M059J (cell line): ENCODE measurements at regions not wholly inside any gene's neighbourhood (a gene's known extent, or its start where the extent isn't known, plus 50 kb on each side); places are given as distances from the start of the nearest gene placed in this dataset.

Source experiments
- DNase-seq: peaks from one replicate; pipeline ENCODE4 v3.0.0-alpha.2; 2012; ENCODE audit warnings: low read depth

- DNase-seq, result no peak
Measured at GRCh38 chr20:47406849-47407682, 50.6 kb upstream of the ZMYND8 start.

DNA sequence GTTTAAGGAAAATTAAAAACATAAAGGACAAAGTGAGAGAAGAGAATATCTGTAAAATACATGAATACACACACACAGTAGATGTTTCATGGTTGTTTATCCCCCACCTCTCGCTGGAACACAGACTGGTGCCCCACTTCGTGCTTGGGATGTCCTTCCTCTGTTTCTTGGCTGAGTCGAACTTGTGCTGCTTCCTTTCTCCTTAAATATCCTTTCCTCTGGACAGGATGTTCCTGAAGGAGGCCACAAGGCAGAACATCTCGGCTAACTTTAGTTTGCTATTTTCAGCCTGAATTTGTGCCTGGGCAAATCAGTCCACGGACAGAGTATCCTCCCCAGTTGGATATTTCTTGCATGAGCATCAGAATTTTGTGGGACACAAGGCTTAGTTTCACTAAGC is 54.7 kb upstream of the ZMYND8 start:
- no peak for DNase-seq

- DNase-seq, result no peak
Measured at GRCh38 chr20:47412083-47412482, 55.6 kb upstream of the ZMYND8 start.

- DNase-seq, result no peak
Measured at GRCh38 chr20:47413189-47413588, 56.7 kb upstream of the ZMYND8 start.

- DNase-seq, result no peak
Measured at GRCh38 chr20:47417245-47418068, 61.0 kb upstream of the ZMYND8 start.

DNA sequence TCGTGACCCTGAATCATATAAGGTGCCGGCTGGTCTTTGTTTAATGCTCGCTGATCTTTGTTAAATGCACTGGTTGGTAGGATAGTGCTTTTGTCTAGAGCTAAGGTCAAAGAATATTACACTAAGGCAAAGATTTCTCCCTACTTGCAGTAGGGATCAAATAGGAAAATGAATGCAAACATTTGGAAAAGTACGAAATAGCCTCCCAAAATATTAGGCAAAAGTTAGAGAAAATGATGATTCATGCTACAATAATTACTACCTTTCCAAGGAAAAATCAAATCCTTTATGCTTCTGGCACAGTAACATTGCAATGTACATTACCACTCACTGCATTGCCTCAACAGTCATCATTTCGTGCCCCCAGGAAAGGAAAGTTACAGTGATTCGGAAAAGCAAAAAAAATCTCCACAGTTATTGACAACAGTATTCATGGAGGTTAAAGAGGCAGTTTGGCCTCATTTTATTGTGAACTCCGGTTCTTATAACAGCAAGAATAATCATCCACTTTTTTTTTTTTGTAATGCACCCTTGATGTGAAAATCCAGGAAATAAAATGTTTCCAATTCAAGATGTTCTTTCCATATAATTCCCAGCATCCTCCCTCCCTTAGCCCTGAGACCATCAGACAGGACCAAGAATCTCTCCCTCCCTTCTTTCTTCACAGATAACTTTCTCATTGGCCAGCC is 61.7 kb upstream of the ZMYND8 start:
- no peak for DNase-seq

DNA sequence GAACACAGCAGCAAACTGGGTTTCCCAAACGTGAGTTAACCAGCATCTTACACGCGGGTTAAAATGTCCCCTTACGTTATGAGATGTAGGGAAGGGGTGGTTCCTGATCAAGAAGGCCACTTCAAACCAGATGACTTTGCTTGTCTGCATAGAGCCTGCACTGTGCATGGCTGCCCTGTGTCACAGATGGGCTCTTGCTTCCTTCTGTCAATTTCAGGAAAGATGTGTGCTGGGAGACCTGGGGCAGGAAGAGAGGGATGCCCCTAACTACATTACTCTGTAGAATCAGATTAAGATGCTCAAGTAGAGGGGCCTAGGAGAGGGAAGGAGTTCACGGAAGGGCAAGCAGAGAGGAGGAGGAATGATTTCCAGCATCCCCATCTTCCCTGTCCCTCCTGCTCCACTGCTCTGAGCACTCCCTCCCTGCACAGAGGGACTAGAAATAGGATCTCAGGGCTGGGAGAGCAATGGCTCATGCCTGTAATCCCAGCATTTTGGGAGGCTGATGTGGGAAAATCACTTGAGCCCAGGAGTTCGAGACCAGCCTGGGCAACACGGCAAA is 63.5 kb upstream of the ZMYND8 start:
- DNase-seq, result no peak

DNA sequence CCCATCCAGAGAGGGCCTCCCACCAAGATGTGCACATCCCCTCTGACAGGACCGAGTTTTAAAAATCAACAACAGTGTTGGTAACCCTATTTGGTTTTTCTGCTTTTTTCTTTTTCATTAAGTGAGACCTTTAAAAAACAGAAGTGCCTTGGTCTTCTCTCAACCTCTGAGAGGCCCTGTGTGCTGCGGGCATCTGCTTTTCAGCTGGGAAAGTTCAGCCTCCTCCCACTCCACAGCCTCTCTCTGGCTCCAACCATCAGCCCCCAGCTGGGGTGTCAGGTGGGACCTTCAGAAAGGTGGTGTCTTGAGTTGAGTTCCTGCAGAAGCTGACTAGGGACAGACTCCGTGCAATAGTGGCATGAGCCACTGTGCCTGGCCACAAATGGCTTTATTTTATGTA is 64.6 kb upstream of the ZMYND8 start:
- no peak for DNase-seq

DNA sequence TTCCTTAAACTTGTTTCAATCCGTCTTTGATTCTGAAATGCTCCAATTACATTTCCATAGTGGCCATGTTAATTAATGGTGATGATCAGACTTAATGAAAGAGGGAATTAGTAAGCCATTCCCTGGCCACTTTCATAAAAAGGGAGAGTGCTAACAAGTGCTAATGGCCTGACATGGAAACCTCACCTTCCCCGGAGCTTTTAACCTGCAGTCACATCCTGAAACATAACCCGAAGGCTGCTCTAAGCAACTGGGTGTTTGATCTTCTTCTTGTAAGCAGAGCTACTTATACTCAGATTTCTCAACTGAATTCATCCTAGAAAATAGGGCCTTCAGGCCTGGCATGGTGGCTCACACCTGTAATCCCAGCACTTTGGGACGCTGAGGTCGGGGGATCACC is 67.1 kb upstream of the ZMYND8 start:
- DNase-seq, result no peak

DNA sequence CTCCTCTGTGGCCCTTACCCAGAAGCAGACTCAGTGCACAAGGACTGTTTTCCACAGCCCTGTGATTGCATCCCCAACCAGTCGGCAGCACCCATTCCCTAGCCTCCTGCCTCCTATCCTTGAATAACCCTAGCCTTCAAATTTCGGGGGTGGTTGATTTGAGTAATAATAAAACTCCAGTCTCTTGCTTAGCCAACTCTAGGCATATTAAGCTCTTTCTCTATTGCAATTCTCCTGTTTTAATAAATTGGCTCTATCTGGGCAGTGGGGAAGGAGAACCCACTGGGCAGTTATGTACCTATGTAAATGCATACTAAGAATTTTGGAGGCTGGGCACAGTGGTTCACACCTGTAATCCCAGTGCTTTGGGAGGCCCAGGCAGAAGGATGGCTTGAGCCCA is 70.6 kb upstream of the ZMYND8 start:
- DNase-seq, result no peak

- no peak for DNase-seq
Measured at GRCh38 chr20:47427746-47428145, 71.2 kb upstream of the ZMYND8 start.

DNA sequence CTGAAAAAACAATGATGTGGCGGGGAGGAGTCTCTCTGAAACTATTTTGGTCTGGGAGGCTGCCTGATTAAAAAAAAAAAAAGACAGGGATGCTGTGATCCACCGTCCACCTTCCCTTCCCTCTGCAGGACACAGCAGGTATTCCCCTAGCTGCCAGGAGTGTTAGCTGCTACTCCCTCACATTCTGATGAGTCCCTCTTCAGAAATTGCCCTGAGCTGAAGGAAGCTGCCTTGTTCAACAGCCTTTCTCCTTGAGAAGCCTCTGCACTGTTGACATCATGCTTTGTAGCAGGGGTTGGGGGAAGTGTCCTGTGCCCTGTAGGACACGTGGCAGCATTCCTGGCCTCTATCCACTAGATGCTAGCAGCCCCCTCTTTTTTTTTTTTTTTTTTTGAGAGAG is 71.7 kb upstream of the ZMYND8 start:
- no peak for DNase-seq

DNA sequence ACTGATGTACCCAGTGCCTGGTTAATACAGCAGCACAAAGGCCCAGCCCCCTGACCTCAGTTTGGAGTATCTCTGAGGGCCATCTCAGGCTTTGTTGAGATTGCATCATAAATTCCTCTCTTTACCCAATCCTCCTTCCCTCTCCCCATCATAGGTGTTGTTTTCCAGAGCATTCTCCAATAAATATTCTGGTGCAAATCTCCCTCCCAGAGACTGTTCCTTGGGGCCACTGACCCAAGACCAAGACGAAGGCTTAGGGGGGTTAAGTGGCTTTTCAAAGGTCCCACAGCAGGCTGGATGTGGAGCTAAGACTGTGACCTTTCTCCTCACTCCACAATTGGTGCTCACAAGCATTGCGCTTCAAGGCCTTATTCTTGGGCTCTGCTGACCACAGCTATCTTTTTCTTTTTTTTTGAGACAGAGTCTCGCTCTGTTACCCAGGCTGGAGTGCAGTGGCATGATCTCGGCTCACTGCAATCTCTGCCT is 72.4 kb upstream of the ZMYND8 start:
- DNase-seq, result no peak

GRCh38 chr20:47429409-47429808 is 72.3 kb upstream of the NCOA3 start:
- DNase-seq, result no peak

- DNase-seq, result no peak
Measured at GRCh38 chr20:47430862-47431588, 70.7 kb upstream of the NCOA3 start.

- DNase-seq, result no peak
Measured at GRCh38 chr20:47432834-47433210, 68.9 kb upstream of the NCOA3 start.

- peak; percentile 93 for DNase-seq
Measured at GRCh38 chr20:47434128-47434779, 67.4 kb upstream of the NCOA3 start.

GRCh38 chr20:47438464-47439381 is 63.0 kb upstream of the NCOA3 start:
- peak; percentile 42 for DNase-seq

GRCh38 chr20:47440857-47441773 is 60.6 kb upstream of the NCOA3 start:
- peak; percentile 72 for DNase-seq
